H1 (cell line): ENCODE measurements at regions not wholly inside any gene's neighbourhood (a gene's known extent, or its start where the extent isn't known, plus 50 kb on each side); places are given as distances from the start of the nearest gene placed in this dataset.

ENCODE experiments used
- ASH2L ChIP-seq: fragments of 200-600, 300-600 bp; sonication (generic); IDR thresholded peaks from one replicate; pipeline ENCODE4 v1.7.1; 2017; ENCODE audit warnings: low read length
- ATF2 ChIP-seq: IDR thresholded peaks from 2 replicates; pipeline ENCODE4 v1.6.1; 2012; ENCODE audit warnings: low read length, inconsistent platforms
- CHD2 ChIP-seq: IDR thresholded peaks from 2 replicates; pipeline ENCODE4 v1.6.1; 2012; ENCODE audit warnings: low read length, improper control_type of control experiment
- CHD7 ChIP-seq: fragments of 300-600 bp; sonication (generic); IDR thresholded peaks from 2 replicates; pipeline ENCODE4 v1.7.1; 2012; ENCODE audit warnings: low read length, moderate library complexity, mild to moderate bottlenecking, inconsistent platforms; ENCODE audit not compliant: insufficient replicate concordance
- CTCF ChIP-seq, 3 experiments: IDR thresholded peaks; 1 replicate in 2 of 3; 2 replicates in 1 of 3; pipeline versions ENCODE4 v1.5.1 to v1.6.1; 2011; ENCODE audit warnings: low read length in 3 of 3, mild to moderate bottlenecking in 3 of 3, inconsistent platforms in 2 of 3, low read depth in 1 of 3, moderate library complexity in 1 of 3; ENCODE audit not compliant: insufficient read depth in 1 of 3; ENCODE audit errors: control extremely low read depth in 1 of 3
- KDM4A ChIP-seq: IDR thresholded peaks from one replicate; pipeline ENCODE4 v1.7.1; 2012; ENCODE audit warnings: low read depth, mild to moderate bottlenecking, moderate library complexity, low read length, inconsistent platforms; ENCODE audit not compliant: severe bottlenecking
- TEAD4 ChIP-seq: IDR thresholded peaks from 2 replicates; pipeline ENCODE4 v1.6.1; 2012; ENCODE audit warnings: low read depth, low read length, inconsistent platforms, mixed read lengths

- TF ChIP-seq CHD7, result no peak
- TF ChIP-seq CTCF (IDR thresholded peaks at IDR 0.05; ENCODE audit: control extremely low read depth in 1 of 3, insufficient read depth in 1 of 3, low read depth in 1 of 3, low read length in 3 of 3), result no peak
- no peak for TF ChIP-seq KDM4A
- no peak for TF ChIP-seq ASH2L
- TF ChIP-seq ATF2, result no peak
- TF ChIP-seq CHD2, result no peak
- TF ChIP-seq TEAD4, result no peak
Measured at GRCh38 chr16:51401673-51402072, 250.6 kb upstream of the SALL1 start (continued).
